GM19351 (cell line): ENCODE measurements at regions not wholly inside any gene's neighbourhood (a gene's known extent, or its start where the extent isn't known, plus 50 kb on each side); places are given as distances from the start of the nearest gene placed in this dataset.

Experiments used
- ATAC-seq: cut with Tn5 transposase; IDR thresholded peaks from one replicate; pipeline ENCODE4 v1.9.1; 2021; ENCODE audit warnings: mild to moderate bottlenecking, moderate library complexity; ENCODE audit not compliant: unreplicated experiment

- ATAC-seq: no peak
Measured at GRCh38 chr2:80926168-80926567, 621.6 kb upstream of the LRRTM1 start.

GRCh38 chr2:80896576-80896975 lies 592.0 kb upstream of the LRRTM1 start:
- no peak for ATAC-seq

DNA sequence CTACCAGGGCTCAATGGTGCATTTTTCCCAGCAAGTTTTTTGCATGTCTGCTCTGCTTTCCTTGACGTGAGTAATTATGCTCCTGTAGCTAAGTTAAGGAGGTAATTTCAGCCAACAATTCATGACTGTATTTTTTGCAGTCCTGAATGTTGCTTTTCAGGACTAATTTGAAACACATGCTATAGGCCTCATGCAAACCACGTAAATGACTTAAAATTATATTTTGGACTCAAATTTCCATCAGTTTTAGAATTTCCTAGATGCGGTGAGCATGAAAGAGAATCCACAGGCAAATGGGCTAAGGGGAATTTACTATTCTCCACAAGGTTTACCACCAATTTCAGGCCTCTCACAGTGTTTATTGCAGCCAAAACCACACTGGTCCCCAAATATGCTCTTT lies 589.9 kb upstream of the LRRTM1 start:
- ATAC-seq: no peak

GRCh38 chr2:80893711-80894110 lies 589.2 kb upstream of the LRRTM1 start:
- ATAC-seq: no peak

- ATAC-seq: no peak
Measured at GRCh38 chr2:80889009-80889408, 584.5 kb upstream of the LRRTM1 start.

GRCh38 chr2:80887841-80888378 lies 583.4 kb upstream of the LRRTM1 start:
- no peak for ATAC-seq

DNA sequence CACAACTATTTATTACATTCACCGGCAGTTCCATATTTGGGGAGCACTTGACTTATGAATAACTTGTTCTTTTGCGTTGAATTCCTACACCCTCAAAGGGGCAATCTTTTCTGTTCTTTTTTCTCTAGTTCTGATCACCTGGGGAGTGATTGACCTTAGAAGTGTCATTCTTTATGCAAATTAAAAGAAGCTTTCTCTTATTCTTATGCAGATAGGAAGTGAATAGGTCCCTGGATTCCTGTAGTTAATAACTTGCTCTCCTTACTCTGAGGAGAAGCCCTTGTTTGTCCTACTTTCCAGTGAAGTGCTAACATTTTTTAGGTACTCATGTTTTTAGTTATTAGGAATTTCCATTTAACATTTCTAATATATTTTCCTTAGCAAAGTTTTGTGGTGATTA lies 569.8 kb upstream of the LRRTM1 start:
- no peak for ATAC-seq

DNA sequence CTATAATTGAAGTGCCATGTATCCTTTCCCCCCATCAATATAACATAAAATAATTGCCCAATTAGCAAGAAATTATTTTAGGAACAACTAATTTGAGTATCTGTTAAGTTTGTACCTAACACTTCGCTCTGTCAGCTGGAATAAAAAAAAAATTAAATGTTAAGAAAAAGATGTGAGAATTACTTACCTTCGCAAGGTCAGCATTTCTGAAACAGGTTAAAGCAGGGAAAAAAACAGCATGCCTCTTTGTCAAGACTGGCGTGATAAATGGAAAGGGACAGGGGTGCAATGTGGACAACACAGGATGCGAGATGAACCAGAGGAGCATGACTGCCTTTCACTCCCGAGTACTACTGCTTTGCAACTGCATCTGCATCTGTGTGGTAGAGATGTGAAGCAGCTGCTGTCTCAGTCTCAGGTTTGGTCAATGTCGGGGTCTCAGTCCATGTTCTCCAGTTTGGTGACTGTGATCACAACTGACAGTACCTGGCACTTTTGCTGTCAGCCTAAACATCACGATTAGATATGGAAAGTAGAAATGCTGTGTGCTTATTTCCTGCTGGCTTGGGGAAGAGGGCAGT lies 565.4 kb upstream of the LRRTM1 start:
- ATAC-seq: no peak

DNA sequence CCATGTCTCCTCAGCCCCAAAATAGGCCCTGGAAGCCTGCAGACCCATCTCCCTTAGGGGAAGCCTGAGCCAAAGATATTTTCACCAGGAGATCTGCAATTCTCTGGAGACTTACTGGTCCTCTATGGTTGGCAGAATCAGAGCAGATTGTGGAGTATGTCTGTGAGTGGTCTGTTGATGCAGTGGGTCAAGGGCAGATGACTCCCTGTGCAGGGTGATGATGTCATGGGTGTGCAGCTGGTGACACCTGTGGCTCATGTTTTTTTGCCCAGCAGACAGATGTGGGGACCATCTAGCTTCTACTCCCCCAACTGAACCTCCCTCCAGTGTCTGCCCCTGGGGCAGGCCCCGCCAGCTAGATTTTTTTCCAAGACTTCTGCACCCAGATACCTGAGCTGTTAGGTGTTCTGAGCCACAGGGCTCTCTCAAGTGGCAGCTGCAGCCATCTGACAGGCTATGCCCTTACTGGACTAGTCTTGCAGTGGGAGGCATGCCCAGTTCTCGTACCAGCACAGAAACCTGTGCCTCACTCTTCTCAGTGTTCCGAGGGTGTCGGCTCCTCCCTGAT lies 558.7 kb upstream of the LRRTM1 start:
- no peak for ATAC-seq

GRCh38 chr2:80858965-80859364 lies 554.4 kb upstream of the LRRTM1 start:
- ATAC-seq: no peak

DNA sequence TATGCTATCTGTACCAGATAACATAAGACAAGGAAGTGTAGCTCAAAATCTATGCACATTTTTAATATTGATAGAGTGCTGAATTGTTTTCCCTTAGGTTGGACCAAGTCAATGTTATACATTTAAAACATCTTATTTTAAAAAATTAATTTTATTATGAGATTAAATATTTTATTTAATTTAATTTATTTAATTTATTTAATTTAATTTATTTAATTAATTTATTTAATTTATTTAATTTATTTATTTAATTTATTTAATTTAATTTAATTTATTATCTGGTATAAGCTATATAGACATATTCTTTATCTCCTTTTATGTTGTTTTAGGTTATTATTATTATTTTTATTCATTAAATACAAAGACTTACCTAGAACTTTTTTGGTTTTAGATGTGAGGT lies 551.7 kb upstream of the LRRTM1 start:
- no peak for ATAC-seq

DNA sequence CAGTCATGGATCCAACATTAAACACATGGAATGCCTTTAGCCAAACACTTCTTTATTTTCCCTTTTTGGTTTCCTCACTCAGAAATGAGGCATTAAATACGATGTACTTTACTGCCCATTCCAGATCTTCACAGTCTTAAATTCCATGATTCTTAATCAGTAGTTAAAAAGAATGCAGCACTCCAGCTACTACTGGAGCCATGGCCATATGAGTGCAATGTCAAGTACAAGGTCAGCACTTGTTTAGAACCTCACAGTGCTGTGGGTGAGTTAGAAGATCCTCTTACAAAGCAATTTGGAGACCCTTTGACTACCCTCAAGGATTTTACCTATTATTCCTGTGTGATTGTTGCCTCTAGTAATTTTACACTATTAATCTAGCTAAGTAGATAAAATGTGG lies 550.3 kb upstream of the LRRTM1 start:
- ATAC-seq: no peak

GRCh38 chr2:80852808-80853139 lies 548.2 kb upstream of the LRRTM1 start:
- no peak for ATAC-seq

- no peak for ATAC-seq
Measured at GRCh38 chr2:80852079-80852807, 547.7 kb upstream of the LRRTM1 start.

DNA sequence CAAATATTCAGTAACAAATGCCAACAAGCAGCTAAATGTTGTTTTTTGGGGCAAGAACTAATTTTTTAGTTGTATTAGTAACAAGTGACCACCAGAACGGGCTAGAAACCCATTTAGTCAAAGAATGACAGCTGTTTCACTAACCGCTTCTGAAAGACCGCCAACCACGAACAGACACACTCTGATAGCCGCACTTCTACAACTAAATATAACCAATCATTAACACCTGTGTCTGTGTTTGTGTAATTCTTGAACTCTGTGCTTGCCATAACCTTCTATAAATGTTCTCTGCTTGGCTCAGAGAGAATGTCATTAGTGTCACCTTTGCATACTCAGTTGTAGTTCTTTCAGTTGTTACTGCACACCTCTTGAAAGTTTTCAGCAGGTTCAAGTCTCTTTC lies 526.3 kb upstream of the LRRTM1 start:
- ATAC-seq: no peak

- no peak for ATAC-seq
Measured at GRCh38 chr2:80822999-80823398, 518.4 kb upstream of the LRRTM1 start.

GRCh38 chr2:80815259-80815658 lies 510.7 kb upstream of the LRRTM1 start:
- ATAC-seq: no peak

GRCh38 chr2:80786584-80786983 lies 482.0 kb upstream of the LRRTM1 start:
- no peak for ATAC-seq

DNA sequence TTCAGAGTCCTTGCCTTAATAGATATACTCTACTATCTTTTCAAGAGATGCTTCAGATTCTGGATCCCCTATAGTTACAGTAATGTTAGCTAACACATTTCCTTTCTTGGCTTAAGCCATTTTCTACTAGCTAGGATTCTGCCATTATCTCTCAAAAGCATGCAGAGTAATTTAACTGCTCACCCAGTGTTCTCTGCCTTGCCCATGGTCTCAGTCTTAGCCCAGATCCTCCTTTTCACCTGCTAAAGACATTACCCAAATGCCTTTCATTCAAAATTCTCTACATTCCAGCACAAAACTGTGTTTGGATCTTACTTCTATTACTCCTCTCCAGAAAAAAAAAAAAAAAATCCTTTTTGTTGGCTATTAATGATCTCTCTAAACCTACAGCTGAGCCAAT lies 474.2 kb upstream of the LRRTM1 start:
- no peak for ATAC-seq

DNA sequence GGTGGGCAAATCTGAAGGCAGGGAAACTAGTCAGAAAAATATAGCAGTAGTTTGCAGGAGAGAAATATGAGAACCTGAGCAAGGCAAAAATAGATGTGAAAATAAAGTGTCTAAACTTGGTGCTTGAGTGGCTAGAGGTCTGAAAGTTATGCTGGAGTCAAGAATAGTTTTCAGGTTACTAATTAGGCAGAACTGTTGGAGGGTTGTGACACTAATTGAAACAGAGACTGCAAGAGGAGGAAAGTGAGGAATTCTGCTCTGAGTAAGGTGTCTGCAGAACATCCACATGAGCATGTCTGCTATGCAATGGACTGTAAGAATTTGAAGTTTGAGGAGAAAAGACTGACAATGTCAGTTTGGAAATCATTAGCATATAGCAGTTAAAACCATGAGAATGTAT lies 444.0 kb upstream of the LRRTM1 start:
- no peak for ATAC-seq

GRCh38 chr2:80737047-80737446 lies 432.5 kb upstream of the LRRTM1 start:
- no peak for ATAC-seq

- ATAC-seq: no peak
Measured at GRCh38 chr2:80725001-80725400, 420.4 kb upstream of the LRRTM1 start.
